Left kidney (tissue), 1 donor: ENCODE measurements at regions not wholly inside any gene's neighbourhood (a gene's known extent, or its start where the extent isn't known, plus 50 kb on each side); places are given as distances from the start of the nearest gene placed in this dataset.
A peak's percentile ranks its signal among the peaks of the same experiment; 100 is the strongest.
"Not testable (repeated sequence)": the region's sequence is repeated elsewhere in the genome, so short reads cannot be mapped to it uniquely, and the experiment has no call there.

Source experiments
- DNase-seq: peaks from one replicate; pipeline ENCODE4 v3.0.0-alpha.2; 2013

DNA sequence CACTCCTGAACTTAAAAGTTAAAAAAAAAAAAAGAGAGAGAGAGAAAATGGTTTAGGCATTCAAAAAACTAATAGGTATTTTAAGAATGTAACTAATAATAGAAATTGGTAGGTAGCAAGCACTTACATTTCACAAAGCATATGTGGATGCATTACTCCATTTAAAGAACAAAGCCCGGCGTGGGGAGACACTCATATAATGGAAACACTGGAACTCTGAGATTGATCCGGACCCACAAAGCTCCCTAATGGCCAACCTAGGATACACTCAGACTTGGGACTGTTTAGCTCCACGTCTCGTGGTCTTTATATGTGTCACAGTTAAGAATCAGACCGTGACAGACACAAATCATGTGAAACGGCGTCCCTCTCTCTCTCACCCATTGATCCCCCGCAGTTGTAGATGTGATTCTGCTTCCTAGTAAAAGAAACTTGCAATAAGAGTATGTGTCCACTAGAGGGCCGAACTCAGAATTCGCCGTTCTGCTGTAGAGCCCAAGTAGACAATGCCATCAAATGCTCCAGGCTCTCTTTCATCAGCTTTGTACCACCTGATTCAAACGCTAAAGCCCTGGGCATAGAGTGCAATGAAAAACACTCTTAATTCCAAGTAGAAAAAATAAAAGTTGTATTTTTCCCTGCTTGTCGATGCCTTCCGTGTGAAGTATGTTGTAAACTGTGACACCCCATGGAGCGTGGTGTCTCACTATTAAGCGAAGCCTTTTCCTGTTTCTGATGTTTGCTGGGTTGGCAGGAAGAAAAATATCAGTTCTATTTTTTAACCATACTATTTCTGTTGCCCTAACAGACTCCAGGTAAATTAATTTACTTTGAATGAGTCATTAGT lies 429.0 kb upstream of the MTPN start:
- peak; percentile 35 for DNase-seq

DNA sequence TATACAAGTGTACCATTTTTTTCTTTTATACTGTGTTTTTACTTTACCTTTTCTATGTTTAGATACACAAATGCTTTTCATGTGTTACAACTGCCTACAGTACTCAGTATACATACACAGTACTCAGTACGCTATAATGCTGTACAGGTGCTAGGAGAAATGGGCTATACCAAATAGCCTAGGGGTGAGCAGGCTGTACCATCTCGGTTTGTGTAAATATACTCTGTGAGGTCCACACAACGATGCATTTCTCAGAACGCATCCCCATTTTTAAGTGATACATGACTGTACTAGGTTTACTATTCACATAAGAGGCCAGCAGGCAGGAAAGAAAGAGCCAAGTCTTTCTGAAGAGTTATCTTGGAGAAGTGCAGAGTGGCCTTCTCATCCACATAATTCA lies 426.4 kb upstream of the MTPN start:
- no peak for DNase-seq

DNA sequence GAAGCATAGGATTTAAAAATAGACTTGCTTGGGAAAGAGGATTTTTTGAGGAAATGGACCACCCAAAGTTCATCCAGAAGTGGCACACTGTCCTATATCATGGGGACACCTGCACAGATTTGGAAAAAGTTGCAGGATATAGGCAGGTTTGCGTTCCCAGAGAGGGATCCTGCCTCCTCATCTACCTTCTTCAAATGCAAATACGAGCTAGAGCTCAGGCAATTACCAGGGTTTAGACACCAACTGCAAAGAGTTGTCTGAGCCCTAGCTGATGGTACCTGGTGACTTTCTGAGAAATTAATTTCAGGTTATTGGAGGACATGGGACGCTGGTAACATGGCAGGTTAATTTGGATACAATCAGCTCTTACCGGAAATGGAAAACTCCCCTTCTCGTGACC lies 423.7 kb upstream of the MTPN start:
- no peak for DNase-seq

DNA sequence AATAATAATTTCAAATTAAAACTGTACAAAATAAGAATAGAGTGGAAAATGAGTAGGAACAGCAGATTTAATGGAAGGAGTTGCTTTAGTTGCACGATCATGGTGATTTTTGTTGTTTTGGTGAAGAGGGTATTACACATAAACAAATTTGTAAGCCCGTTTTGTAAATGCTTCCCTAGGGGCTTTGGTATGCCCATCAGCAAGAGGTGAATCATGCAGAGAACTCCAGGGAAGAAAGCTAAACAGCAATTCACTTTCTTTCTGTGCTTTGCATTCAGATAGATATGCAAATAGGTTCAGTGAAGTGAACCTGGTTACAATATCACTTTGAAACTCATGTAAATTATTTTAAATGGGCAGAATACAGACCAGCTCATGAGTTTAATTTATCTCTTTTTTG lies 422.2 kb upstream of the MTPN start:
- DNase-seq: no peak

DNA sequence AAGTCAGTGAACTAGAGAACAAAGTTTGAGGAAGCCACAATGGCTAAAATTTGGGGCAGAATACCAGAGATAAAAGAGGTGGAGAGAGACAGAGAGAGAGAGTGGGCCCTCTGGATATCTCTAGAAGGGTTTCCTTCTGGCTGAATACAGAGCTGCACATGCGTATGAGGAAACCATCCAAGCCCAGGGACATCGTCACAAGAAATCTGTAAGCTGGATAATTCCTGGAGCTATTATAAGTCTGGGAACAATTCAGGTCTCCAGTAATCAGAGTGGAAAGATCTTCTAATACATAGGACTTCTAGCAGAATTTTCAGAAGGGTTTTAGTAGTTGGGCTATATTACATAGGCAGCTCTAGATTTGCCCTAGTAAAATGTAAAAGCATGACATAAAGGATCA lies 415.7 kb upstream of the MTPN start:
- DNase-seq: no peak

DNA sequence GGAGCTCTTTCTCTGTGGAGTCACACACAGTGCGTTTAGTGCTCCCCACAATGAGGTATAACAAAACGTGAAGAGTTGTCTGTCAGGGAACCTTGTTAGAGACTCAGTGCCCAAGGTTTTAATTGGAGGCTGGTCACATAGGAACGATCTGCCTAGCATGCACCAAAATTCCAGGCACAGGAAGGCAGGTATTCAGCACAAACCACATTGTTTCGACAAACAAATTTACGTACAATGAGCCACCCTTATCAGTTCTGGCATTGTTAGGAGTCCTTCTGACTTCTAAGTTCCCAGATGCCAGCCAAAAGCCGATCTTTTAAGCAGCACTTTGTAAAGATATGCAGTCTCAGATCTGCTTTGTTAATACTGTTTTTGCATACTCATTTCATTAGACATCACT lies 414.2 kb upstream of the MTPN start:
- DNase-seq: no peak

DNA sequence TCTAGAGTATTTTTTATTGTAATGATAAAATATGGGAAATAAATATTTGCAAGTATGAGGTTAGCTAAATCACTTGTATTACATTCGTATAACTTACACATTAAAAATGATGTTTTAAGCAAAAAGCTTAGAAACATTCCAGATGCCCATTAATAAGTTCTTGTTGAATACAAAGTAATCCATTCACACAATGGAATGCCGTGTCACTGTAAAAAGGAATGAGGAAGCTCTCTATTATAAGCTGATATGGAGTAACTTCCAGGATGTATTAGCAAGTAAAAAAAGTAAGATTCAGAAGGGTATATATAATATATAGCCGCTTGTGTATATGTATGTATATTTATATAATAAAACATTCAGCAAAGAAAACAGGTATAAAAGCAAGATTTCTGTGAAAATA lies 412.8 kb upstream of the MTPN start:
- DNase-seq: no peak

DNA sequence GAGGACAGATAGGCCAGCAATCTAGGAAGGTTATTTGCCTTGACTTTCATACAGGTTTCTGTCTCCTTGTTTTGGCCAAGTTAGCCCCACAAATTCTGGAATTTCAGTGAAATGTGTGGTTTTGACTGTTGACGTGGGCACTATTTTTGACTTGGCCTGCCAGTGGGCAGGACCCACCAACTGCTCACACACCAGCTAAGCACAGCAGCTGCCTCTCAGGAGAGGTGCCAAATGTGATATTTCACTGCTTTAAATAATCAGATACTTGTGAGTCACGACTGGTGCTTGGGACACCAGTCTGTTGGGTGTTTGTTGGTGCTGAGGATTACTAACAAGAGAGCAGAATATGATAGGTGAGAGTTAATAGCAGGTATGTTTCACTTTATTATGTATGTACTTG lies 409.7 kb upstream of the MTPN start:
- no peak for DNase-seq

DNA sequence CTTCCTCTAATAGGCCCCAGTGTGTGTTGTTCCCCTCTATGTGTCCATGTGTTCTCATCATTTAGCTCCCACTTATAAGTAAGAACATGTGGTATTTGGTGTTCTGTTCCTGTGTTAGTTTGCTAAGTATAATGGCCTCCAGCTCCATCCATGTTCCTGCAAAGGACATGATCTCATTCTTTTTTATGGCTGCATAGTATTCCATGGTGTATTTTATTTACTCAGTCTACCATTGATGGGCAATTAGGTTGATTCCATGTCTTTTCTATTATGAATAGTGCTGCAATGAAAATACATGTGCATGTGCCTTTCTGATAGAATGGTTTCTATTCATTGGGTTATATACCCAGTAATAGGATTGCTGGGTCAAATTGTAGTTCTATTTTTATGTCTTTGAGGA lies 394.2 kb upstream of the MTPN start:
- not testable (repeated sequence) for DNase-seq

DNA sequence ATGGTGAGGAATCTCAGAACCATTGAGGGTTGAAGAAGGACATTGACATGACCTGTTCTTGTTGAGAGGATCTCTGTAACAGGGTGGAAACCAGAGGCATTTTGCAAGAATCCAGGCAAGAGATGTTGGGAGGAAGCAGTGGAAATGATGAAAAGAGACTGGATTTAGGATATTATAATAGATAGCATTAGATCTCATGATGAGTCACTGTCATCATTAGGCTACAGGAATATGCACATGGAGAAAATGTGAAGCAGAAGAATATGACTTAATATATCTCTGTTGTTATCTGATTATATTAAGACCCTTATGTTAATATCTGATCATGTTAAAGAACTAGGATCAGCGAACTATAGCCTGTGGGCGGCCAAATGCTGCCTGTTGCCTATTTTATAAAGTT lies 393.0 kb upstream of the MTPN start:
- DNase-seq: no peak

DNA sequence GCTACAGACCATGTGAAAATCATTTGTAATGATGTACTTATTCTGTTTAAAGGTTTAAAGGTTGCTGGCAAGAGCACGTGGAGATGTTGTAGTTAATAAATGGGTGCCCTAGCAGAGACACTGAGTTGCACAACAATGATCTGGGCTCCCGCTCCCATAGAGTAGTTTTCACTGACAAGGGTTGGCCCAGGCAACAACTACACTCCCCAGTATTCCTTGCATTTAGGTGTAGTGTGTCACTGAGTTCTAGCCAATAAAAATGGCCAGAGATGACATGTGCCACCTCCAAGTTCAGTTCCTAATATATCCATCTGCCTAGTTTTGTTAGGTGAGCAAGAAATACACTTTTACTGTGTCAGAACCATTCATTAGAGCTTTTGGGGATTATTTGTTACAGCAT lies 392.1 kb upstream of the MTPN start:
- DNase-seq: no peak

DNA sequence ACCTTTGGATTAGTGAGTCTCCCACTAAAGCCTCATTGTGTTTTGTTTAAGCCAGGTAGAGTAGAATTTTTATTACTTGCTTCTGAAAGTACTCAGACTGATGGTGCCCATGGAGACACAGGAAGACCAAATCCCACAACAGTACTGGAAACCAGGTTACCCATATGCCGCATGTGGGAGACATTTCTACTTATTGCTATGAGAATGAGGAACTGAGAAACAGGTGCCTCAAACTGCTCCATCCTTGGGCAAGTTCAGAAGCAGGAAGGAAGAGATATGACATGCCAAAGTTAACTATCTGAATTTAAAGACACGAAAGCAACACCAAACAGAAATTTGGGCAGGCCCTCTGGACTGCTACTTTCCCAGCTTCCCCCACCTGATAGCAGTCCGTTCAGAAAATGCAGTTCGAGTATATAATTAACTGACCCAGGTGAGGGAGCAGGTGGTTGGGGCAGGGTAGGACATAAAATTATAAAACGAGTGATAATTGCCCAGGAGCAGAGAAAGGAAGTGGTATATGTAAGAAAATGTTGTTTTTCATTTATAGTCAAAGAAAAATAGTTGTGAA lies 382.3 kb upstream of the MTPN start:
- DNase-seq: no peak

DNA sequence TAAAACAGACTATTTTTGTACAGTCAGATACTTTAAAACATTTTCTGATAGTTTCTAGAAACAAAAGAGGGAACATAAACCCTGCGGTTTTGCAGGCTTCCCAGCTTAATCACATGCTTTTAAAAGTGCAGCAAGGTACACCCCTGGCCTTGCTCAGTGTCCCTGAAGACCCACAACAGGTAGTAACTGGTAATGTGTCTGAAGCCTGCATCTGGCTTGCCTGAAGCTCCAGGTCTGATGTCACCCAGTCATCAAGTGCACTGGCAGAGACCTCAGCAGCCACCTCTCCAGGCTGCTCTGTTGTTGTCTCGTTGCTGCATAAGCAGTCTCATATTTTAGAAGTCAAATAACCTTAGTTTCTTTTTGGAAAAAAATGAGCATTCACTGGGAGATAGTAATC lies 376.1 kb upstream of the MTPN start:
- no peak for DNase-seq

DNA sequence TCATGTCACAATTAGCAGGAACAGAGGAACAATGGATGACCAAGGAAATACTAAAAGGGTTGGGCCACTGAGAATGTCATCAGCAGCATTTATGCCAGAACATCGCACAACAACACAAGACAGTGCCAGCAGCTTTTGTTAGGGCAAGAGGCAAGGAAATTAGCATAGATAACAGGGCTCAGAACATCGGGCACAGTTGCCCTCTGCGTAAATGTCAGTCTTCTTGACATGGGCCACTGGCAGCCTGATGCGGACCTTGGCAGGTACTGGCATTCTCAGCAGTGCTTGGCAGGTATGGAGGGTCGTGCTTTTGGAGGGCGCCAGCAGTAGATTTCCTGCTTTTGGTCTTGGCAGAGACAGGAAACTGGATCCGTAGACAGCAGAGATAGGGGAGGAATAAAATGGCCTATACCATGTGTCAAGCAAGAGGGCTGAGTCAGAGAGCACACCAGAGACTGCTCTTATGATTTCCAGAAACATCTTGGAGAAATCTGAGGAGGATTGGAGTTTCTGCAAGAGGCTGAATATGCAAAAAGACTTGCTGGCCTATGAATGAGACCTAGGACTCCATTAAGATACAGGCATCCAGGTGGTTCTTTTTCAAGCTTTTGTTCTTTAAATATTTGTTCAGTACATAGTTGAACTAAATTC lies 371.5 kb upstream of the MTPN start:
- no peak for DNase-seq

DNA sequence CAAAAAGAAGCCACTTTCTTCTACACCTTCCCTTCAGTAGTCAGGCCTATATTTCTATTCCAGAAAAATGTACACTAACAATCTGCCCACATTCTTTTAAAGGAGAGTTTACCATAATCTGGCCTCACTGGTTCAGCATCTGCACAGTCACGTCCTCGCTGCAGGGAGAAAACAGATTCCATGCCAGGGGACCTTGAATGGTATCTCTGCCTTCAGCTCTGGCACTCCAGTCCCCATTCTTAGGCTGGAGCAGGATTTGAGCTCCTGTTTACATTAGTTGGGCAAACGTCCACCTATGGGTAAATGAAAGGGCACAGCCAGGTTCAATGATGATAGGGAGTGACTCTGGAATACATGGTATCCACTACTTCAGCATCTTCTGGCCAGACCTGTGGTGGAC lies 371.0 kb upstream of the MTPN start:
- no peak for DNase-seq

DNA sequence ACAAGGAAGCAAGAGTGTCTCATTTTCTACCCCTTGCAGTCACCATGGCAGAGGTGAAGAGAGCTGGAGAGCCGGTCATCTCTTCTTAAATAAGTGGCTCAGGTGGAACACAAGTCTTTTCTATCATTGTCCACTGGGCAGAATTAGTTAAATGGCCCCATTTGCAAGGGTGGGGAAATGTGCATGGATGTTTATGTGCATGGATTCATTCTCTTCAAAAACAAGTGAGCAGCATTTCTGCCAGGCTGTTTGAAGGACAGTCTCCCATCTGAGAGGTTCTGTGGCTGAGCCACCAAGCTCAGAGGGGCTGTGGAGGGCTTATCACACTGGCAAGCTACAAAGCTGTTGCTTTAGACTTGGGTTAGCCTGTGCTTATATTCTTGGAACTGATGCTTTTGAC lies 370.3 kb upstream of the MTPN start:
- DNase-seq: no peak

DNA sequence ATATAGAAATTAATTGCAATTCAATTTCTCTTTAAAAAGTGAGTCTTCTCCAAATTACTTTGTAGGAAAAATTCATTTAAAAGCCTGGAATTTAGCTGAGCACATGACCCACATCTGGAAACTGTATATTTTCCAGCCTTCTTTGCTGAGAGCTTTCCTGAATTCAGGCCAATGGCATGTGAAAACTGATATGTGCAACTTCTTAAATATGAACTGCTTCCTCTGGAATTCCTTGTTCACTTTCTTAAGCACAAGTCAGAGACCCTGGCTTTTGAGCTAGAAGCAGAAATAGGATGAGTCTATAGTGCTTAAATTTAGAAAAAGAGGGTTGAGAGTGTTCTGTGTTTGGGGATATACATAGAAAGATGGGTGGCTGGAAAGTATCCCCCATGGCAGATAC lies 365.1 kb upstream of the MTPN start:
- no peak for DNase-seq

DNA sequence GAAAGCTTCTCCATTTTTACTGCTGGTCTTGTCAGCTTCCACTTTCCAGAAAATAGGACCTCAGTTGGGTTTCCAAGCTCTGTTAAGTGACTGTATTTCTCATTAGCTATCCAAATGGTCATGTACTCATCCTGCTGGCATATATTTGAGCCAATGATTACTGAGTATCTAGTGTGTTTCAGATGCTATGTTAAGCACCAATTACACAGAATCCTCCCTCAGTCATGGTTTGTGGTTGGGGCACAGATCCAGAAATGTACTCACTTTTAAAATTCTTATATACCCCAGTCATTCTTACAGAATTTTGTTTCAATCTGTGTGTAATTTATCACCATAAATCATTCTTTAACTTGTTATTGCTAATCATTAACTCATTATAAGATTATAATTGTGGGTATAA lies 362.3 kb upstream of the MTPN start:
- DNase-seq: no peak

DNA sequence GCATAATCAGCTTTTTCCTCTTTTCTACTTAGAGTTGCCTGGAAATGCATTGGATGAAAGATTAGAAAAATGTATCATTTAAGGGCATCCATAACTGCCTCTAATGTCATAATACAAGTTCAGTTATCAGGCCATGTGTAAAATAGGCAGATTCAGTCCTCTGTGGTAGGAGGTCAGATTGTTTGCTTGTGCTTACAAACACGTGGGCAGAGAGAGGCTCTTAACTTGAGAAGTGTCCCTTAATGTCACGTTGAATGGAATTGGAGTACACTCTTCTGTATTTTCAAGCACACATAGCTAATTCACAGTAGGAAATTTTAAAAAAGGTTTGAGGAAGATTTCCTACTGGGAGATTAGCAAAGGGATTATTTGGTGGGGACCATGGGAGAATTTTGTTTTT lies 359.8 kb upstream of the MTPN start:
- DNase-seq: no peak

DNA sequence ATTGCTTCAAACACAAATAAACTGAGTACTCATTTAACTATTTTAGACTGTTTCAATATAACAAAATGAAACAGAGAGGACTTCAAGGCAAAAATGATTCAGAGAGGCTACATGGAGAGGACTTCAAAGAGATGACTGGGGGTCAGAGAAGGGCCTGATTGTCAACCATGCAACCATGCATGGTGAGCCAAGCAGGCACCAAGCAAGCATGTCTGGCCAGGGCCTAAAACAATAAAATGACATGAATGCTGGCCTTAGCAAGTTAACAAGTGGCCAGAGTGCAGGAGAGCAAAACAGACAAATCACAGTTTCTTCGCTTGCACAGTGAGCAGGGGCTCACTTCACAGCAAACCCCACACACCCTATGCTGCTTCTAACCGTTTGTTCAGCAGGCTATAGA lies 356.5 kb upstream of the MTPN start:
- DNase-seq: no peak

DNA sequence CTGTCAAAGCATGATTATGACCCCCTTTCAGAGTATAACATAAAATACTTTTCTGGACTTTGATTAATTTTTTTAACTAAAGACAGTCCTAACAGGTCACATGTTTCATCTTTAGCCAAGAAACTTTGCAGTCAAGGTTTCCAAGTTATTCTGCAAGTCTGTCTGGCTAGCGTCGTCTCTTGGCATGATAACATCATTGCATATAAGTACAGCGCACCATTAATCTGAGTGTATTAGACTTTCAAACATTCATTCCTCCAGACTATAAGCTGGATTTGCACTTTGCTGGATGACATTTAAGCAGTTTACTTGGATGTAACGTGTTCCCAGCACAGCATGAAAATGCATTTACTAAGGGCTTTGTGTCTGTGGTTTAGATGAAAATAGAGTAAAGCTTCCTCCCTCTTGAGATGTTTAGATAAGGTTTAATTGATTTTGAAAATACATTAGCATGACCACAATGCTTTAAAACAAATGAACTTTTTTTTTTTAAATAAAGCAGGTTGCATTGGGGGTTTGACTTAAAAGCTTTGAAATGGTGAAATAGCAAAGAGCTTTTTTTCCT lies 349.0 kb upstream of the MTPN start:
- no peak for DNase-seq

DNA sequence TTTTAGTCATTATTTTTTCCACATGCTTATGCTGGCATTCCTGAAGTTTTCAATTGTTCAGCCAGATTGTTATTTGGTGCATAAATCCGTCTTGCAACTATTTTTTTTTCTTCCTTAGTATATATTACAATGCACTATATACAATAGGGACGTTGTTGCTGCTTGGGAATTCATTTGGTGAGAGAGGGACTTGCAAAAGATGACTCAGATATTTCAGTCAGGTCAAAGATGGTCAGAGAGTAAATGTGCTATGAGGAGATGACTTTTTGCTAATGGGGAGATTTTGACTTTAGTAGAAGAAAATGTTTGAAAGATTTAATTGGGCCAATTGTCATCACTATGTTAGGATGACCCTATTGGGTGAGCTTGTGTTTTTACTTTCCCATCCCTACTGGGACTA lies 348.4 kb upstream of the MTPN start:
- no peak for DNase-seq

DNA sequence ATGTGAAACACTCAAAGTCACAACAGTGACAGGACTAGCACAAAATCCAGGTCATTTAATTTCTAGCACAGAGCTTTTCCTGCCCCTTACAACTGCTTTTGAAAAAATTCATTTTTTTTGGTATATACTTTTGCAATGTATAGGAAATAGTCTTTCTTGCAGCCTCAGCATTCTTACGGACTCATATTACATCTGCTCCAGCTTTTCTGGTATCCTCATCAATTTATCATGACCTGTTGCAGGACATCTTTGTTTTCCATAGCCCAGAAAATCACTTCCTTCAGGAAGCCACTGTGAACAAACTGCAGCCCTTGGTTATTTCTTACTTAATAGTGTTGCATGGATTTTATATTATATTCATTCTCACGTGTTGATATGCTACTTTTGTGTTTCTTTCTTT lies 347.9 kb upstream of the MTPN start:
- DNase-seq: no peak
